Adrenal gland (tissue), 9 donors: ENCODE measurements at regions not wholly inside any gene's neighbourhood (a gene's known extent, or its start where the extent isn't known, plus 50 kb on each side); places are given as distances from the start of the nearest gene placed in this dataset.

Source experiments
- DNase-seq, 7 donors: peaks; one replicate each; pipeline ENCODE4 v3.0.0-alpha.2; 2019 to 2020
- H3K27ac ChIP-seq, 5 donors: fragments of 200-600 bp; sonication (generic) in 4 of 5; 1 replicate in 3 of 5; 2 replicates in 2 of 5; pipeline versions ENCODE4 v1.5.1 to v1.8.0; 2016 to 2020; ENCODE audit warnings: mild to moderate bottlenecking in 1 of 5
- H3K27me3 ChIP-seq: fragments of 200-600 bp; 2 replicates; pipeline ENCODE4 v1.8.0; 2021
- H3K36me3 ChIP-seq, 2 donors: fragments of 200-600 bp; replicated peaks in 1 of 2; 1 replicate in 1 of 2; 2 replicates in 1 of 2; pipeline versions ENCODE4 v1.5.1 to v1.8.0; 2018 to 2022
- H3K4me1 ChIP-seq, 2 donors: fragments of 200-600 bp; replicated peaks in 1 of 2; 1 replicate in 1 of 2; 2 replicates in 1 of 2; pipeline versions ENCODE4 v1.5.1 to v1.8.0; 2018 to 2021
- H3K4me3 ChIP-seq, 4 donors: fragments of 200-600 bp; sonication (generic) in 3 of 4; one replicate each; pipeline ENCODE4 v1.5.1; 2016 to 2018
- H3K9me3 ChIP-seq, 3 donors: fragments of 200-600 bp; sonication (generic) in 1 of 3; replicated peaks in 1 of 3; 1 replicate in 2 of 3; 2 replicates in 1 of 3; pipeline versions ENCODE4 v1.5.1 to v1.8.0; 2016 to 2021
- POLR2A ChIP-seq, 2 donors: fragments of 450-650 bp; IDR thresholded peaks; one replicate each; pipeline ENCODE4 v1.6.1; 2017; ENCODE audit warnings: antibody characterized with exemption in 2 of 2, mild to moderate bottlenecking in 2 of 2, moderate library complexity in 1 of 2
- WGBS, 4 donors: extraction: QIAGEN DNeasy Blood & Tissue Kit in 2 of 4; methylation state at CpG; one replicate each; pipeline versions ENCODE4 v1.1.5 to v1.1.7; 2013 to 2017; 5-methylcytosine and 5-hydroxymethylcytosine counted together
- intact Hi-C, 2 donors: fragments of 100-400 bp; cut with DNase I; formaldehyde crosslinking; loops; one replicate each; pipeline versions ENCODE4 v1.14.1 to v1.15.0; 2022 to 2023
- TF ChIP-seq, protein P1 (sequence below), 6 experiments: fragments of 450-650 bp in 4 of 6; fragments of 200-600 bp in 2 of 6; sonication (generic) in 1 of 6; IDR thresholded peaks; 1 replicate in 5 of 6; 2 replicates in 1 of 6; pipeline versions ENCODE4 v1.5.1 to v1.8.0; 2016 to 2021; ENCODE audit warnings: antibody characterized with exemption in 6 of 6, mild to moderate bottlenecking in 2 of 6, moderate library complexity in 1 of 6
- donor health status: healthy with polysubstance abuse.
- donor health status: Bipolar disorder and iron deficiency.
- donor health status: DM: yes; HTN: yes; CAD: no.
- donor health status: DM: no; HTN: no; CAD: no.
- donor health status: DM: no; HTN: no; CAD: no.

DNA sequence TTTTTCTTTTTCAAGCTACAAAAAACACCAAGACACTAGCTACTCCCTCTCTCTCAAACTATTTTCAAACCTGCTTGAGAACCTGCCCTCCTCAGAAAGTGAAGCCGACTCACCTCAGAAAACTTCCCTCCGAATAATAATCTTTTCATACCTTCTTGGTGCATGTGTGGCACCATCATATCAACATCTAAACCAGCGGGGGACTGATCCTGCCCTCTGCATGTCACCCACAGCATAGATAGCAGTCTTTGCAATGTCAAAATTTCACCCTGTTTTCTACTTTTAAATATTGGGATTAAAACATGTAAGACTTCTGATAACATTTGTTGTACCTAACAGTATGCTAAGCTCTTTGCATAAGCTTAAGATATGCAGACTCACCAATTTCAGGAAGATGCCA lies 1260.3 kb downstream of the PLA2G4A start:
- 39 to 69% (median 54%) methylated on average over 3 of the region's 3 CpGs for WGBS, 4 donors
- H3K4me3 ChIP-seq = no peak overlapping the region

DNA sequence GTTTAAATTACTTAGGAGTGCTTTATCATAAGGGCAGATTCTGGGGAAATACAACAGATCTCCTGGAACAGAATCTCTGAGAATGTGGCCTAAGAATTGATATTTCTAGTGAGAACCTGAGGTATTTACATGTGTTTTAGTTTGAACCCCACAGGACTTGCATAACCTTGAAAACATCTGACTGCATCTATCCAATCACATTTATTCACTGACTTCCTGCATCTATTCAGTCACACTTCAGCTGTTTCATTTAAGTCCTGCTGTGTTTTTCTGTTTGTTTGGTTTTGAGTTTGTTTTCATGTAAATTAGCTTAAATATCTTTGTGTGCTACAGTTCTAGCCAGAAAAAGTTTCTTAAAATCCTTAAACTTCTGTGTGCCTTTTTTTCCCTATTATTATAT lies 1260.7 kb downstream of the PLA2G4A start:
- H3K36me3 ChIP-seq = no peaks in the 10 kb centered on the region
- DNase-seq = no peak
- no peak overlapping the region for H3K27ac ChIP-seq
- no peaks in the 10 kb centered on the region for H3K4me1 ChIP-seq
- H3K4me3 ChIP-seq = no peak overlapping the region
- TF ChIP-seq POLR2A (IDR thresholded peaks at IDR 0.05) = no peak
- TF ChIP-seq, protein P1, sequence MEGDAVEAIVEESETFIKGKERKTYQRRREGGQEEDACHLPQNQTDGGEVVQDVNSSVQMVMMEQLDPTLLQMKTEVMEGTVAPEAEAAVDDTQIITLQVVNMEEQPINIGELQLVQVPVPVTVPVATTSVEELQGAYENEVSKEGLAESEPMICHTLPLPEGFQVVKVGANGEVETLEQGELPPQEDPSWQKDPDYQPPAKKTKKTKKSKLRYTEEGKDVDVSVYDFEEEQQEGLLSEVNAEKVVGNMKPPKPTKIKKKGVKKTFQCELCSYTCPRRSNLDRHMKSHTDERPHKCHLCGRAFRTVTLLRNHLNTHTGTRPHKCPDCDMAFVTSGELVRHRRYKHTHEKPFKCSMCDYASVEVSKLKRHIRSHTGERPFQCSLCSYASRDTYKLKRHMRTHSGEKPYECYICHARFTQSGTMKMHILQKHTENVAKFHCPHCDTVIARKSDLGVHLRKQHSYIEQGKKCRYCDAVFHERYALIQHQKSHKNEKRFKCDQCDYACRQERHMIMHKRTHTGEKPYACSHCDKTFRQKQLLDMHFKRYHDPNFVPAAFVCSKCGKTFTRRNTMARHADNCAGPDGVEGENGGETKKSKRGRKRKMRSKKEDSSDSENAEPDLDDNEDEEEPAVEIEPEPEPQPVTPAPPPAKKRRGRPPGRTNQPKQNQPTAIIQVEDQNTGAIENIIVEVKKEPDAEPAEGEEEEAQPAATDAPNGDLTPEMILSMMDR (IDR thresholded peaks at IDR 0.05) = no peak
- no peaks in the 10 kb centered on the region for H3K27me3 ChIP-seq
- no peaks in the 10 kb centered on the region for H3K9me3 ChIP-seq
- intact Hi-C loops = no loop called here

More for the DNA sequence above, 1260.3 kb downstream of the PLA2G4A start:
- intact Hi-C loops = no loop called here
- no peaks in the 10 kb centered on the region for H3K9me3 ChIP-seq
- no peak for DNase-seq
- H3K36me3 ChIP-seq = no peaks in the 10 kb centered on the region
- H3K27me3 ChIP-seq = no peaks in the 10 kb centered on the region
- H3K4me1 ChIP-seq = no peaks in the 10 kb centered on the region
- no peak overlapping the region for H3K27ac ChIP-seq
- TF ChIP-seq, protein P1 (IDR thresholded peaks at IDR 0.05) = no peak

DNA sequence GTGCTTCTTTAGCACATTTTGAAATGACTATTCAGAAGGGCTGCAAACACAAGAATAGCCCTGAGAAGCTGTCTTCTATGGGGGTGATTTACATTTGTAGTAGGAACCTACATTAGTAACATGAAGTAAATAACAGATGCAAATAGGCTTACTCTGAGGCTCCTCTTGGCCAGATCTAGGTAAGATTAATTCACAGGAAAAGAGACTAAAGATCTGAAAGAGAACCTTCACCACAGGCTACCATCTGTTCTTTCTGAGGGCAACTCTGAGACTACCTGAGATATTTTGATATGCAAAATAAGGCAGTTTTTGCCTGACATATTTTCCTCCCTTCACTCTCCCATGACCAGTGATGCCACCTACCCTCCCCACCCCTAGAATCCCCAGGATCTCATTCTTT lies 1267.8 kb downstream of the PLA2G4A start:
- Histone ChIP-seq H3K27me3 (no peaks in the 10 kb centered on the region), H3K4me1 (no peaks in the 10 kb centered on the region), H3K9me3 (no peaks in the 10 kb centered on the region), H3K27ac (no peak overlapping the region), H3K4me3 (no peak overlapping the region), H3K36me3 (no peaks in the 10 kb centered on the region)
- DNase-seq = no peak
- intact Hi-C loops = no loop called here
- TF ChIP-seq, protein P1 (IDR thresholded peaks at IDR 0.05) = no peak
- TF ChIP-seq POLR2A (IDR thresholded peaks at IDR 0.05) = no peak

DNA sequence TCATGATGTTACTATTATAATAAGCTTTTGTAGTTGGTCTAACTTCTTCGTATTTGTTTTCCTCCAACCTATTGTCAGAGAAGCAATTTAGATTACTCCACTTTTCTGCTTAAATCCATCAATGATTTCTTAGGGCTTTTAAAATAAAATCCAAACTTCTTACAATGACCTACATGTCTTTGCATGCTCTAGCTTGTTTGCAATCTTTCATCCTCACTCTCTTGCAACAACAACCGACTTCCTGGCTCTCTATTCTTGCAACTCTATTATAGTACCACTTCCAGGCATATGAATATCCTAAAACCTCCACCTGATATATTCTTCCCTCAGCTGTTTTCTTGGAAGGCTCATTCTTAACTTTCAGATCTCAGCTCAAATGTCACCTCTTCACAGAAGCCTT lies 1288.7 kb downstream of the PLA2G4A start:
- 53 to 71% (median 69%) methylated on average over 2 of the region's 2 CpGs for WGBS, 4 donors
- Histone ChIP-seq H3K27me3 (no peaks in the 10 kb centered on the region), H3K4me1 (no peaks in the 10 kb centered on the region), H3K36me3 (no peaks in the 10 kb centered on the region), H3K9me3 (peaks cover 0 to 3% (median 0%) of the 10 kb centered on the region in 3 donors), H3K4me3 (no peak overlapping the region), H3K27ac (no peak overlapping the region)
- no peak for TF ChIP-seq POLR2A (IDR thresholded peaks at IDR 0.05)
- TF ChIP-seq, protein P1 (IDR thresholded peaks at IDR 0.05) = no peak
- no peak for DNase-seq
- intact Hi-C loops = no loop called here
